Activated T-cell treated with anti-CD3 and anti-CD28 coated beads, Interleukin-2, amount 50 U/mL, for 24 hours (primary cell): ENCODE measurements at regions not wholly inside any gene's neighbourhood (a gene's known extent, or its start where the extent isn't known, plus 50 kb on each side); places are given as distances from the start of the nearest gene placed in this dataset.
"Not testable (repeated sequence)": the region's sequence is repeated elsewhere in the genome, so short reads cannot be mapped to it uniquely, and the experiment has no call there.

ENCODE experiments used
- DNase-seq: peaks from one replicate; pipeline ENCODE4 v3.0.0-alpha.2; 2020
- H3K27ac Mint-ChIP-seq: 2 replicates; pipeline ENCODE4 v1.8.0; 2020; ENCODE audit warnings: mild to moderate bottlenecking, mixed read lengths
- H3K27me3 Mint-ChIP-seq: 2 replicates; pipeline ENCODE4 v1.8.0; 2020; ENCODE audit warnings: mixed read lengths
- H3K36me3 Mint-ChIP-seq: 2 replicates; pipeline ENCODE4 v1.8.0; 2020; ENCODE audit warnings: low read depth, mixed read lengths
- H3K4me1 Mint-ChIP-seq: 2 replicates; pipeline ENCODE4 v1.8.0; 2020; ENCODE audit warnings: low read depth, mixed read lengths
- H3K4me3 Mint-ChIP-seq: 2 replicates; pipeline ENCODE4 v1.8.0; 2020; ENCODE audit warnings: mild to moderate bottlenecking, moderate library complexity, mixed read lengths
- H3K9me3 Mint-ChIP-seq: 2 replicates; pipeline ENCODE4 v1.8.0; 2020; ENCODE audit warnings: mixed read lengths

DNA sequence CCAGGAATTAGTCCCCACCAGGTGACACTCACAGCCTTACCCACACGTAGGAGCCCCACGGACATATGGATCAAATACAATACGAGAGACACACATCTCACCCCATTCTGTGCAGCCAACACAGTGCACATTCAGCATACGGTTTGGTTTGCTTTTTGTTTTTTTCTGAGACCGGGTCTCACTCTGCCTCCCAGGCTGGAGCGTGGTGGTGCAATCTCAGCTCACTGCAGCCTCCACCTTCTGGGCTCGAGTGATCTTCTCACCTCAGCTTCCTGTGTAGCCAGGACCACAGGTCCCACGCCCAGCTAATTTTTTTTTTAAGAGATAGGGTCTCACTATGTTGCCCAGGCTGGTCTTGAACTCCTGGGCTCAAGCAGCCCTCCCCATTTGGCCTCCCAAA lies 102.8 kb downstream of the POTEB start:
- not testable (repeated sequence) for H3K36me3 Mint-ChIP-seq, H3K9me3 Mint-ChIP-seq, H3K27me3 Mint-ChIP-seq, H3K4me1 Mint-ChIP-seq, H3K27ac Mint-ChIP-seq, DNase-seq, H3K4me3 Mint-ChIP-seq

DNA sequence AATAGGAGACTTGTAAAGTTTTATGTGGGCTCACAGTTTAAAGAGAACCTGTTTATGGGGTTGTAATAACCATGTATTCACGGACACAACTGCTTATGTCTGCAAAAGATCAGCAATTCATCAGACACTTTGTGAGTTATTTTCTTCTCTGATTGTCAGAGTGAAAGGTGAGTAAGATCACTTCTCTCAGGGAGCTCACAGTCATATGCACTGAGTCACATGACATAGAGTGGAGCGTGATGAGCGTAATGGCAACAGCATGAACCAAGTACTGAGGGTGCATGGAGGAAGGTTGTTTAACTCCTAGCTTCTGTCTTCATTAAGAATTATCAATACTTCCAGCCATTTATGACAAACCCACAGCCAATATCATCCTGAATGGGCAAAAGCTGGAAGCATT lies 111.0 kb downstream of the POTEB start:
- not testable (repeated sequence) for DNase-seq, H3K4me1 Mint-ChIP-seq, H3K36me3 Mint-ChIP-seq, H3K4me3 Mint-ChIP-seq, H3K9me3 Mint-ChIP-seq, H3K27ac Mint-ChIP-seq, H3K27me3 Mint-ChIP-seq

DNA sequence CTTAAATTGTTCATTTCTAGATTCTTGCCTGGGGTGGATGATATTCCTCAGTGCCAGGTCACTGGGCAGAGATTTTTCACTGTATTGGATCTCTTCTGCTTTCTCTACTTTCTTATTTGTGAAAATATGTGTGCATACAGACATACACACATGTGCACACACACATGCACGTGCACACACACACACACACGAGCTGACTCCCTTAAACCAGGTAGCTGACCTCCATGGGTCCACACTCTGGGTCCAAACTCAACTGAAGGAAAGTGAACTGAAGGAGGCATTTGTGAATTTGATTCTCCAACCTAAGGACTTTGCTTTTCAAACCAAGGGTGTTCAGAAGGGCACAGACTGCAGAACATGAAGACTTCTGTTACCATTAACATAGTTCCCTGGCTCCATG lies 113.8 kb downstream of the POTEB start:
- H3K4me1 Mint-ChIP-seq, H3K36me3 Mint-ChIP-seq, H3K4me3 Mint-ChIP-seq, H3K9me3 Mint-ChIP-seq, H3K27ac Mint-ChIP-seq, DNase-seq, H3K27me3 Mint-ChIP-seq: not testable (repeated sequence)

DNA sequence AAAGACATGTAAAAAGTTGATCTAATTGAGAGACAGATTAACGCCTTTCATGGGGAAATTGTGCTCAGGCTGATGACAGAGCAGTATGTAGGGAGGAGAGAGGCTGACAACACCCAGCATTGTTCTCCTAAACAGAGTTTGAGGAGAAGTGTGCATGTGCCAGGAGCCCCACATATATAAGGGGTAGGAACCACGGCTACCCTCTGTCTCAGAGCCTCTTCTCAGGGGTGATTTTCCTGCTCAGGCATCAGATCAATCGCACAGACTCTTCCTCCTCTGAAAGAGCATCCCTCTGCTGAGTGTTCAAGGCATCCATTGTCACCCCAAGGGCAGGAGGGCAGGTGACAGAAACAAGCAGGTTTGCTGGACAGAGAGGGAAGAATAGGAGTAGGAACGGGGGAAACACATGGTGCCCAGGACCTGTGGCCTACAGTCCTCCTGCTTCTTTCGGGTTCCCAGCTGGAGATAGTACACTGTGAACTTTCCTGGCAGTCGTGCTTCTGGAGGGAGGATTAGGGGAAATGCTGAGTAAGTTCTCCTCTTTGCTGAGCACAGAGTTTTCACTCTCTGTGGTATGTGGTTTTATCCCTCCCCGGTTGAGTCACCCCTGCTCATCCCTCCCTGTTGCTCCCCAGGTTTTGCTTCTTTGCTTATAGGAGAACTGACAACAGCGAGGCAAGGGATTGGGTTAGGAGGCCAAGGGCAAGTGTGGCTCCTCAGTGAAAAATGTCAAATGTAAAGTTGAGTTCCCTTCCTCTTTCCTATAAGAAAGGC lies 117.1 kb downstream of the POTEB start:
- H3K4me3 Mint-ChIP-seq, H3K9me3 Mint-ChIP-seq, H3K36me3 Mint-ChIP-seq, H3K4me1 Mint-ChIP-seq, H3K27me3 Mint-ChIP-seq: not testable (repeated sequence)
- DNase-seq: peak; percentile 32
- peak overlapping the region; percentile 77 for H3K27ac Mint-ChIP-seq

DNA sequence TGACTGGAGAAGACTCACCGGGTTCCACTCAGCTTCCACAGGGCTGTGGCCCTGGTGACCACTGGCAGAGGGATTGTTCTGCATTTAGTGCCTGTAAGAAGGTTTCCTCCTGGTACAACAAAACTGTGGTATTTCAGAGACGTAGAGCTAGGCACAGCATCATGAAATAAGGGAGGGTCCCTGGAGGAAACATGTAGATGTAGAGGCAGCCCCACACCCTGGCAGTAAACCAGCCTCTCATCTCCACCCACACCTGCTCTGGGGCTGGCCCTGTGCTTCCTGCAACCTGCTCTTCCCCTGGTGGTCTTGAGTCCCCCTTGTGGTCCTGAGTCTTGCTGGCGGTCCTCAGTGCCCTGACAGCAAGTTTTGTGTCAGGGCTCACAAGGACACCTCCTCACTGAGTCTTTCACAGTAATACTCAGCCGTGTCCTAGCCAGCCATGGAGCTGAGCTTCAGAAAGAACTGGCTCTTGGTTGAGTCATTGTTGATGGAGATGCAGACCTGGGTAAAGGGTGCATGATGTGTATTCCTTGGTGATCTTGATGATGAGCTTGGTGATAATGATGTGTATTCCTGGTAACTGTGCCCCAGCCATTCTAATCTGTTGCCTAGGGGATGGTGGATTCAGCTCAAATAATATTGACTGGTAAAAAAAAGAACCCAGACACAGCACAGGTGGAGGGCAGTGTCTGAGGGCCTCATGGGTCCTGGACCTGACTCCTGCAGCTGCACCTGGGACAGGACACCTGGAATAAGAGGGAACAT lies 118.0 kb downstream of the POTEB start:
- not testable (repeated sequence) for H3K36me3 Mint-ChIP-seq, H3K9me3 Mint-ChIP-seq, H3K4me3 Mint-ChIP-seq, H3K27me3 Mint-ChIP-seq, H3K4me1 Mint-ChIP-seq
- H3K27ac Mint-ChIP-seq: peak overlapping the region; percentile 77
- peak; percentile 25 for DNase-seq

DNA sequence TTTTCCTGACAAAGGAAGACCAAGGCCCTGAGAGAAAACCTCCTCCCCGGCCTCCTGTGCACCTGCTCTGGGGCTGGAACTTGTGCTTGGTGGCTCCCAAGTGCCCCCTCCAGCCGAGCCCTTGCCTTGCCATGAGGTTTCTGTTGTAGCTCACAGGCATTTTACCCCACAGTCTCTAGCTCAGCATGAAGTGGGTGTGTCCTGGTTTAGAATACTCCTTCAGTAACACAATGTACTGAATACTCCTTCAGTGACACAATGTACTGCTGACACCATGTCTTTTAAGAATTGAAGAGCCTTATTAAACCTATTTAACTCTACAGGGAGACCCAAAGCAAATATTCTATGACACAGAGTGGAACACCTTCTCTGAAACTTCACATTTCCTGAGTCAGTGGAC lies 123.7 kb downstream of the POTEB start:
- not testable (repeated sequence) for H3K4me1 Mint-ChIP-seq, H3K4me3 Mint-ChIP-seq, H3K36me3 Mint-ChIP-seq, H3K27ac Mint-ChIP-seq, DNase-seq, H3K27me3 Mint-ChIP-seq, H3K9me3 Mint-ChIP-seq

DNA sequence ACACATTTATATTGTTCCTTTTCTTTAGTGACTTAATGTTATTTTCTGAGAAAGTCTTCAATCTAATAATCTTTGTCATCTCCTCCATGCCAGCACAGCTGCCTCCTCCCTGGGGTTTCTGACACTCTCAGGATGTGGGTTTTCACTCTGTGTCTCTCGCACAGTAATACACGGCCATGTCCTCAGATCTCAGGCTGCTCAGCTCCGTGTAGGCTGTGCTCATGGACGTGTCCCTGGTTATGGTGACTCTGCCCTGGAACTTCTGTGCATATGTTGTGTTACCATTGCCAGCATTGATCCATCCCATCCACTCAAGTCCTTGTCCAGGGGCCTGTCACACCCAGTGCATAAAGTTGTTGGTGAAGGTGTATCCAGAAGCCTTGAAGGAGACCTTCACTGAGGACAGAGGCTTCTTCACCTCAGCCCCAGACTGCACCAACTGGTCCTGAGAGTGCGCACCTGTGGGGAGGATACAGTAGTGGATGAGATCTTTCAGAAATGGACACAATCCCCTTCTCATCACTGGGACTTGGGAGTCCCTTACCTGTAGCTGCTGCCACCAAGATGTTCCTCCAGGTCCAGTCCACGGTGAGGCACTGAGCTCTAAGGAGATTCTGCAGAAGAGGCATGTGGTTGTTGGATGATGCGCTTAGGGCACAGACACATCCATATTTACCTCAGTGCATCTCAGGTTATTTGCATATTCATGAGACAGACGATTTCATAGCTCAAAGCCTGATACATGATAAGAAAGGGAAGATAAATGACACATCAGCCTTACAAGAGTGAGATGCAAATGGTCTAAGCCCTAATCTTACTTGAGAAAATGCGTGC lies 125.2 kb downstream of the POTEB start:
- not testable (repeated sequence) for H3K27ac Mint-ChIP-seq

DNA sequence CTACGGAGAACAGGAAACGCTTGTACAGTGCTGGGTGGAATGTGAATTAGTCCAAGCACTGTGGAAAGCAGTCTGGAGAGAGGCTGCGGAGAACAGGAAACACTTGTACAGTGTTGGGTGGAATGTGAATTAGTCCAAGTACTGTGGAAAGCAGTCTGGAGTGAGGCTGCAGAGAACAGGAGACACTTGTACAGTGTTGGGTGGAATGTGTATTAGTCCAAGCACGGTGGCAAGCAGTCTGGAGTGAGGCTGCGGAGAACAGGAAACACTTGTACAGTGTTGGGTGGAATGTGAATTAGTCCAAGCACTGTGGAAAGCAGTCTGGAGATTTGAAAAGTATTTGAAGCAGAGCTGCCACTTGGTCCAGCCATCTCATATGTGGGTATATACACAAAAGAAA lies 128.4 kb downstream of the POTEB start:
- H3K27me3 Mint-ChIP-seq, DNase-seq, H3K4me3 Mint-ChIP-seq, H3K9me3 Mint-ChIP-seq, H3K27ac Mint-ChIP-seq, H3K4me1 Mint-ChIP-seq, H3K36me3 Mint-ChIP-seq: not testable (repeated sequence)

More for the DNA sequence above, 125.2 kb downstream of the POTEB start:
- not testable (repeated sequence) for H3K4me1 Mint-ChIP-seq, H3K36me3 Mint-ChIP-seq, H3K4me3 Mint-ChIP-seq, H3K9me3 Mint-ChIP-seq, H3K27me3 Mint-ChIP-seq
- DNase-seq: peak; percentile 27

DNA sequence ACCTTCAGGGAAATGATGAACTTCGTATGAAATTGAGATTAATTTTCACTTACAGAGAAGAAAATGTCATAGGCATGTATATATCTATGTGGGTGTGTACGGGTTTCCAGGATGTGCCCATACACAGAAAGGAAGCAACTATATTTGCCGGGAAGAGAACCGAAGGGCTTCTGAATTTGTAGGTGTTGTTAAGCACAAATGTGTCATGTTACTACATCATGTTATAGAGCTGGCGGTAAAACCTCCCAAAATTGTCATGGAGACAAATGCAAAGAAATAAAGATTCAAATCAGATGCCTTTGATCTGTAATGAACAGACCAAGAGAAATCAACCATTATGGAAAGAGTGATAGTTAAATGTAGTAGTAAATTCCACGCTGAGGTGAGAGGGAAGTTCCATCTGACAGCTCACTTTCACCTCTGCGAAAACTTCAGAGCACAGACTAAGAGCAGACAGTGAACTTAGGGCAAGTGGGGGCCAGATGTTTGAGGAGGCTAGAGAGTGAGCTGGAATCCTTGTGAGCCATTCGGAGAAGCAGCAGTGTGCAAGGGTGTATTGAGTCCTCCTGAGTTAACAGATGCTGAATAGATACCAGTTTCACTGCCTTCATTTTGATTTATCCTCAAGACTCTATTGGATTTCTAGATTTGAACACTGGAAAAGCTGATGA lies 133.2 kb downstream of the POTEB start:
- H3K27me3 Mint-ChIP-seq, H3K9me3 Mint-ChIP-seq, H3K4me3 Mint-ChIP-seq, H3K4me1 Mint-ChIP-seq, DNase-seq, H3K36me3 Mint-ChIP-seq: not testable (repeated sequence)
- H3K27ac Mint-ChIP-seq: peak overlapping the region; percentile 75

DNA sequence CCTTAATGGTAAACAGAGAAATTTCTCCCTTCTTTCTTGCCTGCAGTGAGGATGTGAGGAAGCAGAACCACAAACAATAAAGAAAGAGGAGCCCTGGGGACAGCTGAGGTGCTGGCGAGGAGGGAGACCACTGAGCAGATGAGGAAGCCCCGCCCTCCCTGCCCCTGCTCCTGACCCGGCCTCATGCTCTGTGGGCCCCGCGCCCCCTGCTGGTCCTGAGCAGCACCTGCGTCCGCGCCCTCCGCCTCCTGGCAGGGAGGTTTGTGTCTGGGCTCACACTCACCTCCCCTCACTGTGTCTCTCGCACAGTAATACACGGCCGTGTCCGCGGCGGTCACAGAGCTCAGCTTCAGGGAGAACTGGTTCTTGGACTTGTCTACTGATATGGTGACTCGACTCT lies 135.5 kb downstream of the POTEB start:
- not testable (repeated sequence) for H3K4me1 Mint-ChIP-seq, H3K27me3 Mint-ChIP-seq, H3K9me3 Mint-ChIP-seq, H3K27ac Mint-ChIP-seq, DNase-seq, H3K36me3 Mint-ChIP-seq, H3K4me3 Mint-ChIP-seq

DNA sequence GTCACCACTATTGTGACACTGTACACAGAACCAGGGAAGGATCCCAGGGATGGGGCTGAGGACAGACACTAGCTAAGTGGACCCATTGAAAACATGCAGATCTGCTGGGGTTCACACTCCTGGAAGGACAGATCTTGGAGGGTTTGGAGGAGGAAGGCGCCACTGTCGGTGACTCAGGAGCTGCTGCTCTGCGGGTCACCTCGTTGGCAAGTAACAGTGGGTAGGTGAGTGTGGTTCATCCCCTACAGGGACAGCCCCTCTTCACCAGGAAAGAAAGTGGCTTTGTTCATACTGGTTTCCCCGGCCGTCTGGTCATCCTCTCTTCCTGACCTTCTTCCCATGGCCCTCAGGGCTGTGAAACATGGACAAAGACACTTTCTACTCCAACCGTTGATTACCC lies 139.5 kb downstream of the POTEB start:
- not testable (repeated sequence) for DNase-seq, H3K9me3 Mint-ChIP-seq, H3K36me3 Mint-ChIP-seq, H3K4me3 Mint-ChIP-seq, H3K27ac Mint-ChIP-seq, H3K4me1 Mint-ChIP-seq, H3K27me3 Mint-ChIP-seq

DNA sequence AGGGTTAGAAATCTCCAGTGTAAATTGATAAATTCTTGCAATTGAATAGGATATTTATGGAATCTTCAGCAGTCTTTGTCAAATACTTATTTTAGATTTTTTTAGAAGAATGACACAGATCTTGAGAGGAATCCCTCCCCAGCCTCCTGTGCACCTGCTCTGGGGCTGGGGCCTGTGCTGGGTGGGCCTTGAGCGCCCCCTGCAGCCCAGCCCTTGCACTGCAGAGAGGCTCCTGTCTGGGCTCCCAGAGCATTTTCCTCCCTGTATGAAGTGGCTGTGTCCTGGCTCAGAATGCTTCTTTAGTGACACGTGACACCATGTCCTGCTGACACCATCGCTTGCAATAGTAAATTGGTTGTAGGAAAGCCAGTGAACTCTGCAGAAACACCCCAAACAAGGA lies 141.1 kb downstream of the POTEB start:
- DNase-seq, H3K27ac Mint-ChIP-seq, H3K27me3 Mint-ChIP-seq, H3K9me3 Mint-ChIP-seq, H3K4me1 Mint-ChIP-seq, H3K4me3 Mint-ChIP-seq, H3K36me3 Mint-ChIP-seq: not testable (repeated sequence)

DNA sequence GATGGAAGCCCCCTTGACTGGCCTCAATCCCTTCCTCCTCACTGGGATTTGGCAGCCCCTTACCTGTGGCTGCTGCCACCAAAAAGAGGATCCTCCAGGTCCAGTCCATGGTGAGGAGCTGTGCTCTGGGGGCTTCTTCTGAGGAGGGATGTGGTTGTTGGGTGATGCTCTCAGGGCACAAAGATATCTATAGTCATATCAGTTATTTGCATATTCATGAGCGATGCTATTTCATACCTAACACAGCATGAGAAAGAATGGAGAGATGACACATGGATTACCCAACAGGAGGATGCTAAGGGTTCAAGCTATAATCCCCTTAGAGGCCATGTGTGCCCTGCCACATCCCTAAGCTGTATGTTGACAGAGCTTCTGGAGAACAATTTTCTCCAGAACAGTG lies 141.7 kb downstream of the POTEB start:
- not testable (repeated sequence) for H3K9me3 Mint-ChIP-seq

DNA sequence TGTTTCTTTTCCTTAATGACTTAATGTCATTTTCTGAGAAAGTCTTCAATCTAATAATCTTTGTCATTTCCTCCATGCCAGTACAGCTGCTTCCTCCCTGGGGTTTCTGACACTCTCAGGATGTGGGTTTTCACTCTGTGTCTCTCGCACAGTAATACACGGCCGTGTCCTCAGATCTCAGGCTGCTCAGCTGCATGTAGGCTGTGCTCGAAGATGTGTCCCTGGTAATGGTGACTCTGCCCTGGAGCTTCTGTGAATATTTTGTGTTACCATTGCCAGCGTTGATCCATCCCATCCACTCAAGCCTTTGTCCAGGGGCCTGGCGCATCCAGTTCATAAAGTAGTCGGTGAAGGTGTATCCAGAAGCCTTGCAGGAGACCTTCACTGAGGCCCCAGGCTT lies 142.2 kb downstream of the POTEB start:
- not testable (repeated sequence) for H3K27ac Mint-ChIP-seq, H3K36me3 Mint-ChIP-seq, DNase-seq, H3K27me3 Mint-ChIP-seq, H3K9me3 Mint-ChIP-seq, H3K4me3 Mint-ChIP-seq, H3K4me1 Mint-ChIP-seq

More for the DNA sequence above, 141.7 kb downstream of the POTEB start:
- not testable (repeated sequence) for H3K4me1 Mint-ChIP-seq, H3K27ac Mint-ChIP-seq, DNase-seq, H3K36me3 Mint-ChIP-seq, H3K4me3 Mint-ChIP-seq, H3K27me3 Mint-ChIP-seq
